ENCODE measurements at regions not wholly inside any gene's neighbourhood (a gene's known extent, or its start where the extent isn't known, plus 50 kb on each side); places are given as distances from the start of the nearest gene placed in this dataset.
"Not testable (repeated sequence)": the region's sequence is repeated elsewhere in the genome, so short reads cannot be mapped to it uniquely, and the experiment has no call there.

GRCh38 chr2:105477050-105477620 is 78.3 kb upstream of the FHL2 start:
- not testable (repeated sequence) for H3F3A ChIP-seq (ENCODE audit: insufficient read depth, low read length, poor library complexity, severe bottlenecking); H4K20me1 ChIP-seq (ENCODE audit: insufficient read depth); H3K79me2 ChIP-seq (replicated peaks; ENCODE audit: insufficient read depth, low read length); H3K4me3 ChIP-seq (ENCODE audit: low read length); H3K9me2 ChIP-seq (ENCODE audit: insufficient read depth, low read length); H3K4me2 ChIP-seq (ENCODE audit: low read length); H3K27me3 ChIP-seq (ENCODE audit: insufficient read depth, low read depth, low read length); H2AFZ ChIP-seq (ENCODE audit: low read depth, low read length); H3K9me3 ChIP-seq (ENCODE audit: low read length); H3K36me3 ChIP-seq (ENCODE audit: insufficient read depth, low read length); H3K9ac ChIP-seq (ENCODE audit: low read length); H3K27ac ChIP-seq (ENCODE audit: low read length)

DNA sequence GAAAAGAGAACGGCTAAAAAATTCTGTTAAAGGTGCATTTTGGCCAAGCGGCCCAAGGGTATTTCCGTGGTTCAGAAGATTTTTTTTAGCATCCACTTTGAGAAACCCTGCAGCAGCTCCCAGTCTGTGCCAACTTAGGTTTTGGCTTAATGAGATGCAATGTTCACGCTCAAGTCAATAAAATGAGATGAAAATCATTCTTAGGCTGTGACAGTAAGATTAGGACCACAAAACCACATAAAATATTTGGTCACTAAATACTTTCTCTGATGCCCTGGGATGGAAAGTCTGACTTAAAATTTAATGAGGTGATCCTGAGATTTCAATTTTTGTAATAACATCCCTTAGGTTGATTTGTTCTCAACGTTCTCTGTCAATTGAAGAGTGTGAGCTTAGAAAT is 74.2 kb upstream of the FHL2 start:
- H3K4me3 ChIP-seq (ENCODE audit: low read length): no peak overlapping the region
- H3K4me2 ChIP-seq (ENCODE audit: low read length): no peak overlapping the region
- H2AFZ ChIP-seq (ENCODE audit: low read depth, low read length): no peak overlapping the region
- H3K9ac ChIP-seq (ENCODE audit: low read length): no peak overlapping the region
- TF ChIP-seq, protein P1, sequence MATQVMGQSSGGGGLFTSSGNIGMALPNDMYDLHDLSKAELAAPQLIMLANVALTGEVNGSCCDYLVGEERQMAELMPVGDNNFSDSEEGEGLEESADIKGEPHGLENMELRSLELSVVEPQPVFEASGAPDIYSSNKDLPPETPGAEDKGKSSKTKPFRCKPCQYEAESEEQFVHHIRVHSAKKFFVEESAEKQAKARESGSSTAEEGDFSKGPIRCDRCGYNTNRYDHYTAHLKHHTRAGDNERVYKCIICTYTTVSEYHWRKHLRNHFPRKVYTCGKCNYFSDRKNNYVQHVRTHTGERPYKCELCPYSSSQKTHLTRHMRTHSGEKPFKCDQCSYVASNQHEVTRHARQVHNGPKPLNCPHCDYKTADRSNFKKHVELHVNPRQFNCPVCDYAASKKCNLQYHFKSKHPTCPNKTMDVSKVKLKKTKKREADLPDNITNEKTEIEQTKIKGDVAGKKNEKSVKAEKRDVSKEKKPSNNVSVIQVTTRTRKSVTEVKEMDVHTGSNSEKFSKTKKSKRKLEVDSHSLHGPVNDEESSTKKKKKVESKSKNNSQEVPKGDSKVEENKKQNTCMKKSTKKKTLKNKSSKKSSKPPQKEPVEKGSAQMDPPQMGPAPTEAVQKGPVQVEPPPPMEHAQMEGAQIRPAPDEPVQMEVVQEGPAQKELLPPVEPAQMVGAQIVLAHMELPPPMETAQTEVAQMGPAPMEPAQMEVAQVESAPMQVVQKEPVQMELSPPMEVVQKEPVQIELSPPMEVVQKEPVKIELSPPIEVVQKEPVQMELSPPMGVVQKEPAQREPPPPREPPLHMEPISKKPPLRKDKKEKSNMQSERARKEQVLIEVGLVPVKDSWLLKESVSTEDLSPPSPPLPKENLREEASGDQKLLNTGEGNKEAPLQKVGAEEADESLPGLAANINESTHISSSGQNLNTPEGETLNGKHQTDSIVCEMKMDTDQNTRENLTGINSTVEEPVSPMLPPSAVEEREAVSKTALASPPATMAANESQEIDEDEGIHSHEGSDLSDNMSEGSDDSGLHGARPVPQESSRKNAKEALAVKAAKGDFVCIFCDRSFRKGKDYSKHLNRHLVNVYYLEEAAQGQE (IDR thresholded peaks at IDR 0.05; ENCODE audit: borderline replicate concordance): no peak
- TF ChIP-seq POLR2AphosphoS5 (IDR thresholded peaks at IDR 0.05) (no peak), EP300 (conservative IDR thresholded peaks at IDR 0.05; ENCODE audit: poor library complexity, severe bottlenecking) (no peak), TAF1 (IDR thresholded peaks at IDR 0.05; ENCODE audit: low read depth) (no peak), MXI1 (conservative IDR thresholded peaks at IDR 0.05; ENCODE audit: poor library complexity, severe bottlenecking) (no peak)
- TF ChIP-seq, protein P2, sequence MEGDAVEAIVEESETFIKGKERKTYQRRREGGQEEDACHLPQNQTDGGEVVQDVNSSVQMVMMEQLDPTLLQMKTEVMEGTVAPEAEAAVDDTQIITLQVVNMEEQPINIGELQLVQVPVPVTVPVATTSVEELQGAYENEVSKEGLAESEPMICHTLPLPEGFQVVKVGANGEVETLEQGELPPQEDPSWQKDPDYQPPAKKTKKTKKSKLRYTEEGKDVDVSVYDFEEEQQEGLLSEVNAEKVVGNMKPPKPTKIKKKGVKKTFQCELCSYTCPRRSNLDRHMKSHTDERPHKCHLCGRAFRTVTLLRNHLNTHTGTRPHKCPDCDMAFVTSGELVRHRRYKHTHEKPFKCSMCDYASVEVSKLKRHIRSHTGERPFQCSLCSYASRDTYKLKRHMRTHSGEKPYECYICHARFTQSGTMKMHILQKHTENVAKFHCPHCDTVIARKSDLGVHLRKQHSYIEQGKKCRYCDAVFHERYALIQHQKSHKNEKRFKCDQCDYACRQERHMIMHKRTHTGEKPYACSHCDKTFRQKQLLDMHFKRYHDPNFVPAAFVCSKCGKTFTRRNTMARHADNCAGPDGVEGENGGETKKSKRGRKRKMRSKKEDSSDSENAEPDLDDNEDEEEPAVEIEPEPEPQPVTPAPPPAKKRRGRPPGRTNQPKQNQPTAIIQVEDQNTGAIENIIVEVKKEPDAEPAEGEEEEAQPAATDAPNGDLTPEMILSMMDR (IDR thresholded peaks at IDR 0.05; ENCODE audit: poor library complexity, severe bottlenecking): no peak
- H3K79me2 ChIP-seq (replicated peaks; ENCODE audit: insufficient read depth, low read length): no peaks in the 10 kb centered on the region
- no peaks in the 10 kb centered on the region for H3K27me3 ChIP-seq (ENCODE audit: insufficient read depth, low read depth, low read length)
- no peaks in the 10 kb centered on the region for H3K9me2 ChIP-seq (ENCODE audit: insufficient read depth, low read length)
- H3K27ac ChIP-seq (ENCODE audit: low read length): no peak overlapping the region
- H4K20me1 ChIP-seq (ENCODE audit: insufficient read depth): no peaks in the 10 kb centered on the region
- H3F3A ChIP-seq (ENCODE audit: insufficient read depth, low read length, poor library complexity, severe bottlenecking): no peaks in the 10 kb centered on the region
- H3K9me3 ChIP-seq (ENCODE audit: low read length): no peaks in the 10 kb centered on the region
- no peaks in the 10 kb centered on the region for H3K36me3 ChIP-seq (ENCODE audit: insufficient read depth, low read length)

- no peak overlapping the region for H2AFZ ChIP-seq (ENCODE audit: low read depth, low read length)
- no peaks in the 10 kb centered on the region for H4K20me1 ChIP-seq (ENCODE audit: insufficient read depth)
- no peaks in the 10 kb centered on the region for H3F3A ChIP-seq (ENCODE audit: insufficient read depth, low read length, poor library complexity, severe bottlenecking)
- H3K79me2 ChIP-seq (replicated peaks; ENCODE audit: insufficient read depth, low read length): no peaks in the 10 kb centered on the region
- no peaks in the 10 kb centered on the region for H3K9me3 ChIP-seq (ENCODE audit: low read length)
- H3K9me2 ChIP-seq (ENCODE audit: insufficient read depth, low read length): no peaks in the 10 kb centered on the region
- H3K4me2 ChIP-seq (ENCODE audit: low read length): no peak overlapping the region
- H3K27ac ChIP-seq (ENCODE audit: low read length): no peak overlapping the region
- H3K4me3 ChIP-seq (ENCODE audit: low read length): no peak overlapping the region
- H3K27me3 ChIP-seq (ENCODE audit: insufficient read depth, low read depth, low read length): no peaks in the 10 kb centered on the region
- no peaks in the 10 kb centered on the region for H3K36me3 ChIP-seq (ENCODE audit: insufficient read depth, low read length)
- TF ChIP-seq, protein P1 (IDR thresholded peaks at IDR 0.05; ENCODE audit: borderline replicate concordance): no peak
- TF ChIP-seq EZH2 (IDR thresholded peaks at IDR 0.05; ENCODE audit: borderline replicate concordance, insufficient read depth, low read length, poor library complexity, severe bottlenecking) (no peak), POLR2AphosphoS5 (IDR thresholded peaks at IDR 0.05) (no peak), RAD21 (conservative IDR thresholded peaks at IDR 0.05) (no peak), SMC3 (conservative IDR thresholded peaks at IDR 0.05; ENCODE audit: poor library complexity) (no peak), TAF1 (IDR thresholded peaks at IDR 0.05; ENCODE audit: low read depth) (no peak), EP300 (conservative IDR thresholded peaks at IDR 0.05; ENCODE audit: poor library complexity, severe bottlenecking) (no peak), MXI1 (conservative IDR thresholded peaks at IDR 0.05; ENCODE audit: poor library complexity, severe bottlenecking) (no peak)
- TF ChIP-seq, protein P2 (IDR thresholded peaks at IDR 0.05; ENCODE audit: poor library complexity, severe bottlenecking): no peak
- H3K9ac ChIP-seq (ENCODE audit: low read length): no peak overlapping the region
Measured at GRCh38 chr2:105470979-105471378, 72.1 kb upstream of the FHL2 start.
